Nephron progenitor cell (in vitro differentiated cells): ENCODE measurements at regions not wholly inside any gene's neighbourhood (a gene's known extent, or its start where the extent isn't known, plus 50 kb on each side); places are given as distances from the start of the nearest gene placed in this dataset.

ENCODE experiments used
- DNase-seq: peaks from one replicate; pipeline ENCODE4 v3.0.0; 2021
- H3K27ac Mint-ChIP-seq: 2 replicates; pipeline ENCODE4 v1.8.0; 2021; ENCODE audit warnings: mild to moderate bottlenecking, moderate library complexity, mixed read lengths
- H3K27me3 Mint-ChIP-seq: 2 replicates; pipeline ENCODE4 v1.8.0; 2021; ENCODE audit warnings: mild to moderate bottlenecking, low read depth, mixed read lengths; ENCODE audit not compliant: poor library complexity
- H3K36me3 Mint-ChIP-seq: 2 replicates; pipeline ENCODE4 v1.8.0; 2021; ENCODE audit warnings: low read depth, mixed read lengths
- H3K4me1 Mint-ChIP-seq: 2 replicates; pipeline ENCODE4 v1.8.0; 2021; ENCODE audit warnings: mixed read lengths
- H3K4me3 Mint-ChIP-seq: 2 replicates; pipeline ENCODE4 v1.8.0; 2021; ENCODE audit warnings: mild to moderate bottlenecking, moderate library complexity, mixed read lengths
- H3K9me3 Mint-ChIP-seq: 2 replicates; pipeline ENCODE4 v1.8.0; 2021; ENCODE audit warnings: mild to moderate bottlenecking, moderate library complexity, mixed read lengths
- CTCF ChIP-seq: fragments of 200-600 bp; sonication (generic); IDR thresholded peaks from 2 replicates; pipeline ENCODE4 v1.5.0; 2021; ENCODE audit warnings: antibody characterized with exemption

DNA sequence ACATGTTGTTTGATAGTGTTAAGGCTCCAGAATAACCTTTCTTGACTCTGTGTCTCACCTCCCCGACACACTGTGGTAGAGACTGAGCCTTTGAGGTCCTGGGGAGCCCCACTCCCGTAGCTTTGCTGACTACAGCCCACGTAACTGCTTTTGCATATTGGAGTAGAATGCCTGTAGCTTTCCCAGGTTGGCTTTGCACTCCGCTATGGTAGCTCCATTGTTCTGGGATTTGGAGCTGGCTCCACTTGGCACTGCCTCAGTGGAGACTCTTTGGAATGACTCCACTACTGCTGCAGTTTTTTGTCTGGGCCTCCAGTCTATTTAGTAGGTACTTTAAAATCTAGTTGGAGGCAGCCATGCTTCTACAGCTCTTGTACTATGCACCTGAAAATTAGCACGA, 56.2 kb upstream of the ANXA1 start:
- H3K4me3 Mint-ChIP-seq, result no peak overlapping the region
- H3K9me3 Mint-ChIP-seq, result no peaks in the 10 kb centered on the region
- no peak for TF ChIP-seq CTCF
- no peak overlapping the region for H3K27ac Mint-ChIP-seq
- no peaks in the 10 kb centered on the region for H3K36me3 Mint-ChIP-seq
- no peak for DNase-seq
- peaks cover 4% of the 10 kb centered on the region for H3K27me3 Mint-ChIP-seq
- peaks cover 9% of the 10 kb centered on the region for H3K4me1 Mint-ChIP-seq

- Mint-ChIP-seq H3K9me3 (no peaks in the 10 kb centered on the region), H3K27me3 (no peaks in the 10 kb centered on the region), H3K27ac (no peak overlapping the region), H3K4me1 (peaks cover 9% of the 10 kb centered on the region), H3K36me3 (no peaks in the 10 kb centered on the region), H3K4me3 (no peak overlapping the region)
- no peak for TF ChIP-seq CTCF
- no peak for DNase-seq
Measured at GRCh38 chr9:73093740-73094379, 57.8 kb upstream of the ANXA1 start.

DNA sequence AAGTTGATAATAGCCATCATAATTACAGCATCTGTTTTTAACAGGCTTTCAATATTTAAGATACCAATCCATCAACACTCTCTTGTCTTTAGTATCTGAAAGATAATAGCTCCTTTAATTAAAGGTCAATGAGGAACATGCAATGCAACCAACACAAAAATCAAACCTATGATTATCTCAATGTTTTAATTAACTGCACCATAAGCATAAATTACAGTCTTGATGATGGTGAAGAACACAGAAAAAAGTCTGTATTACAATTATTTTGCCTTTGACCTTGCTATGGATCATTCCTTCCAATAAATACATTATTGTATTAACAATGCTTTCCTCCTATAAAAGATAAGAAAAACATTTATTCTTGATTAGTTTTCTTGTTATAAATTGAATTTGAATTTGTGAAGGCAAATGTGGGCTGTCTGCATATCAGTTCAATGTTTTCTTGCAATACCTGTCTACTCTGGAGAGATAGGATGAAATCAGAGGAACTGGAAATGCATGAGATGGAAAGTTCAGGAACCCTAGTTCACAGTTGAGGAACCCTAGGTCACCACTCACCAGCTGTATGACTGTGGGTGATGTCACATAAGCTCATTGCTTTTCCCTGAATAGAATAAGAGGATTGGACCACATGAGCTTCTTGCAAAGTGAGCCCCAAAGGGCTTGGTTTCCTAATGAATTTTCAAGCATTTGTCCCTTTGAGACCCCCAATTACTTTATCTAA, 58.5 kb upstream of the ANXA1 start:
- H3K27ac Mint-ChIP-seq, result no peak overlapping the region
- H3K4me3 Mint-ChIP-seq, result no peak overlapping the region
- no peaks in the 10 kb centered on the region for H3K9me3 Mint-ChIP-seq
- no peak for TF ChIP-seq CTCF
- no peaks in the 10 kb centered on the region for H3K36me3 Mint-ChIP-seq
- no peak for DNase-seq
- peaks cover 9% of the 10 kb centered on the region for H3K4me1 Mint-ChIP-seq
- H3K27me3 Mint-ChIP-seq, result no peaks in the 10 kb centered on the region

DNA sequence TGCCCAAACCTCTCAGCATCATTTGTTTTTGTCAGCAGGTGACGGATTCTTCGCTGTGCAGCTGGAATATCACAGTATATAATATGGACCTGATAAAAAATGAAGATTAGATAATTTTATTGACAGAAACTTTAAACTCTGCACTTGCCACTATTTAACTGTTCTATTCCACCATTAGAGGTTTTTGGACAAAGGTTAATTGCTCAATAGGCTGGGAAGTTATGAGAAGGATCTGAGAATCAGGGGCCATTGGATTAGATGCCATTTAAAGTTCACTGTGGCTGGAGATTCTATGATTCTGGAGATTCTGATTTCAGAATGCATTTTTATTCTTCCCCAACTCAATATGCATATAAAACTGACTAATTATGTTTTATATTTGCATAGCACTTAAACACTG, 59.8 kb upstream of the ANXA1 start:
- no peaks in the 10 kb centered on the region for H3K4me1 Mint-ChIP-seq
- no peaks in the 10 kb centered on the region for H3K36me3 Mint-ChIP-seq
- no peaks in the 10 kb centered on the region for H3K27me3 Mint-ChIP-seq
- TF ChIP-seq CTCF, result no peak
- no peak overlapping the region for H3K4me3 Mint-ChIP-seq
- no peak overlapping the region for H3K27ac Mint-ChIP-seq
- no peaks in the 10 kb centered on the region for H3K9me3 Mint-ChIP-seq
- no peak for DNase-seq

DNA sequence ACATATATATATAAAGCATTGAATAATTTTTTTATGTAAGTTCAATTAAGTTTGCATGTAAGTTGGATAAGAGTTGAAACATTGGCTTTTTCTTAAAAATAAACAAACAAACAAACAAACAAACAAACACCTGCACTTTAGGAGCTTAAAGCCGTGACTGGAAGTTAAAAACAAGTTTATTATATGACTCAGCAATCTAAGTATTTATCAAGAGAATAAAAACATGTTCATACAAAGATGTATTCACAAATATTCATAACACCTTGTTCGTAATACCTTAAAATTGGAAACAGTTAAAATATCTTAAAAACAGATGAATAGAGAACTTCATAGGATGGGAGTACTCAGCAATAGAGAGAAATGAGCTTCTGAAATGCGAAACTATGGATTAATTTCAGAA, 61.5 kb upstream of the ANXA1 start:
- H3K4me3 Mint-ChIP-seq, result no peak overlapping the region
- no peak for TF ChIP-seq CTCF
- no peak for DNase-seq
- H3K9me3 Mint-ChIP-seq, result no peaks in the 10 kb centered on the region
- no peaks in the 10 kb centered on the region for H3K4me1 Mint-ChIP-seq
- H3K36me3 Mint-ChIP-seq, result no peaks in the 10 kb centered on the region
- H3K27ac Mint-ChIP-seq, result no peak overlapping the region
- no peaks in the 10 kb centered on the region for H3K27me3 Mint-ChIP-seq
